ENCODE measurements at regions not wholly inside any gene's neighbourhood (a gene's known extent, or its start where the extent isn't known, plus 50 kb on each side); places are given as distances from the start of the nearest gene placed in this dataset.
"Not testable (repeated sequence)": the region's sequence is repeated elsewhere in the genome, so short reads cannot be mapped to it uniquely, and the experiment has no call there.

GRCh38 chr2:192390401-192390800 lies 195.7 kb upstream of the TMEFF2 start:
- Histone ChIP-seq H3K9ac (ENCODE audit: low read length) (no peak overlapping the region), H3K36me3 (ENCODE audit: control insufficient read depth, insufficient read depth, low read length, severe bottlenecking) (no peaks in the 10 kb centered on the region), H3K9me3 (ENCODE audit: control insufficient read depth, low read length) (no peaks in the 10 kb centered on the region), H3K27me3 (replicated peaks; ENCODE audit: control insufficient read depth, insufficient read depth, low read length) (no peaks in the 10 kb centered on the region), H3K4me1 (ENCODE audit: control insufficient read depth, insufficient read depth, low read length) (no peaks in the 10 kb centered on the region), H3K4me3 (ENCODE audit: low read length) (no peak overlapping the region)
- DNase-seq (ENCODE audit: low read depth): no peak

- DNase-seq (ENCODE audit: low read depth); H3K4me3 ChIP-seq (ENCODE audit: low read length); H3K27me3 ChIP-seq (replicated peaks; ENCODE audit: control insufficient read depth, insufficient read depth, low read length); H3K4me1 ChIP-seq (ENCODE audit: control insufficient read depth, insufficient read depth, low read length); H3K9ac ChIP-seq (ENCODE audit: low read length); H3K36me3 ChIP-seq (ENCODE audit: control insufficient read depth, insufficient read depth, low read length, severe bottlenecking); H3K9me3 ChIP-seq (ENCODE audit: control insufficient read depth, low read length): not testable (repeated sequence)
Observed at GRCh38 chr2:192384191-192384590, 189.5 kb upstream of the TMEFF2 start.

- H3K4me3 ChIP-seq (ENCODE audit: low read length): no peak overlapping the region
- H3K36me3 ChIP-seq (ENCODE audit: control insufficient read depth, insufficient read depth, low read length, severe bottlenecking): no peaks in the 10 kb centered on the region
- H3K9ac ChIP-seq (ENCODE audit: low read length): no peak overlapping the region
Observed at GRCh38 chr2:192381082-192381481, 186.3 kb upstream of the TMEFF2 start.

GRCh38 chr2:192379736-192380135 lies 185.0 kb upstream of the TMEFF2 start:
- Histone ChIP-seq H3K4me1 (ENCODE audit: control insufficient read depth, insufficient read depth, low read length) (no peaks in the 10 kb centered on the region), H3K9me3 (ENCODE audit: control insufficient read depth, low read length) (no peaks in the 10 kb centered on the region), H3K4me3 (ENCODE audit: low read length) (no peak overlapping the region), H3K36me3 (ENCODE audit: control insufficient read depth, insufficient read depth, low read length, severe bottlenecking) (no peaks in the 10 kb centered on the region), H3K9ac (ENCODE audit: low read length) (no peak overlapping the region), H3K27me3 (replicated peaks; ENCODE audit: control insufficient read depth, insufficient read depth, low read length) (no peaks in the 10 kb centered on the region)
- DNase-seq (ENCODE audit: low read depth): no peak

More at GRCh38 chr2:192381082-192381481, 186.3 kb upstream of the TMEFF2 start:
- H3K27me3 ChIP-seq (replicated peaks; ENCODE audit: control insufficient read depth, insufficient read depth, low read length): no peaks in the 10 kb centered on the region
- DNase-seq (ENCODE audit: low read depth): peak; percentile 14
- no peaks in the 10 kb centered on the region for H3K9me3 ChIP-seq (ENCODE audit: control insufficient read depth, low read length)
- H3K4me1 ChIP-seq (ENCODE audit: control insufficient read depth, insufficient read depth, low read length): no peaks in the 10 kb centered on the region

- Histone ChIP-seq H3K4me3 (ENCODE audit: low read length) (no peak overlapping the region), H3K9ac (ENCODE audit: low read length) (no peak overlapping the region), H3K4me1 (ENCODE audit: control insufficient read depth, insufficient read depth, low read length) (no peaks in the 10 kb centered on the region), H3K27me3 (replicated peaks; ENCODE audit: control insufficient read depth, insufficient read depth, low read length) (no peaks in the 10 kb centered on the region), H3K9me3 (ENCODE audit: control insufficient read depth, low read length) (no peaks in the 10 kb centered on the region), H3K36me3 (ENCODE audit: control insufficient read depth, insufficient read depth, low read length, severe bottlenecking) (no peaks in the 10 kb centered on the region)
- no peak for DNase-seq (ENCODE audit: low read depth)
Observed at GRCh38 chr2:192377173-192377572, 182.4 kb upstream of the TMEFF2 start.

- no peaks in the 10 kb centered on the region for H3K4me1 ChIP-seq (ENCODE audit: control insufficient read depth, insufficient read depth, low read length)
- no peak for DNase-seq (ENCODE audit: low read depth)
- no peak overlapping the region for H3K9ac ChIP-seq (ENCODE audit: low read length)
- no peak overlapping the region for H3K4me3 ChIP-seq (ENCODE audit: low read length)
- no peaks in the 10 kb centered on the region for H3K36me3 ChIP-seq (ENCODE audit: control insufficient read depth, insufficient read depth, low read length, severe bottlenecking)
- H3K27me3 ChIP-seq (replicated peaks; ENCODE audit: control insufficient read depth, insufficient read depth, low read length): no peaks in the 10 kb centered on the region
- no peaks in the 10 kb centered on the region for H3K9me3 ChIP-seq (ENCODE audit: control insufficient read depth, low read length)
Observed at GRCh38 chr2:192373754-192374153, 179.0 kb upstream of the TMEFF2 start.

GRCh38 chr2:192373221-192373620 lies 178.5 kb upstream of the TMEFF2 start:
- Histone ChIP-seq H3K27me3 (replicated peaks; ENCODE audit: control insufficient read depth, insufficient read depth, low read length) (no peaks in the 10 kb centered on the region), H3K4me3 (ENCODE audit: low read length) (no peak overlapping the region), H3K9me3 (ENCODE audit: control insufficient read depth, low read length) (no peaks in the 10 kb centered on the region), H3K4me1 (ENCODE audit: control insufficient read depth, insufficient read depth, low read length) (no peaks in the 10 kb centered on the region), H3K36me3 (ENCODE audit: control insufficient read depth, insufficient read depth, low read length, severe bottlenecking) (no peaks in the 10 kb centered on the region), H3K9ac (ENCODE audit: low read length) (no peak overlapping the region)
- DNase-seq (ENCODE audit: low read depth): no peak

- no peak for DNase-seq (ENCODE audit: low read depth)
- Histone ChIP-seq H3K27me3 (replicated peaks; ENCODE audit: control insufficient read depth, insufficient read depth, low read length) (no peaks in the 10 kb centered on the region), H3K9me3 (ENCODE audit: control insufficient read depth, low read length) (no peaks in the 10 kb centered on the region), H3K36me3 (ENCODE audit: control insufficient read depth, insufficient read depth, low read length, severe bottlenecking) (no peaks in the 10 kb centered on the region), H3K9ac (ENCODE audit: low read length) (no peak overlapping the region), H3K4me3 (ENCODE audit: low read length) (no peak overlapping the region), H3K4me1 (ENCODE audit: control insufficient read depth, insufficient read depth, low read length) (no peaks in the 10 kb centered on the region)
Observed at GRCh38 chr2:192369969-192370368, 175.2 kb upstream of the TMEFF2 start.

GRCh38 chr2:192357217-192357616 lies 162.5 kb upstream of the TMEFF2 start:
- H3K36me3 ChIP-seq (ENCODE audit: control insufficient read depth, insufficient read depth, low read length, severe bottlenecking): no peaks in the 10 kb centered on the region
- no peaks in the 10 kb centered on the region for H3K4me1 ChIP-seq (ENCODE audit: control insufficient read depth, insufficient read depth, low read length)
- H3K9me3 ChIP-seq (ENCODE audit: control insufficient read depth, low read length): no peaks in the 10 kb centered on the region
- no peak for DNase-seq (ENCODE audit: low read depth)
- no peak overlapping the region for H3K4me3 ChIP-seq (ENCODE audit: low read length)
- no peak overlapping the region for H3K9ac ChIP-seq (ENCODE audit: low read length)
- no peaks in the 10 kb centered on the region for H3K27me3 ChIP-seq (replicated peaks; ENCODE audit: control insufficient read depth, insufficient read depth, low read length)

GRCh38 chr2:192354512-192355244 lies 159.9 kb upstream of the TMEFF2 start:
- Histone ChIP-seq H3K9ac (ENCODE audit: low read length) (no peak overlapping the region), H3K4me1 (ENCODE audit: control insufficient read depth, insufficient read depth, low read length) (no peaks in the 10 kb centered on the region), H3K27me3 (replicated peaks; ENCODE audit: control insufficient read depth, insufficient read depth, low read length) (no peaks in the 10 kb centered on the region), H3K9me3 (ENCODE audit: control insufficient read depth, low read length) (no peaks in the 10 kb centered on the region), H3K4me3 (ENCODE audit: low read length) (no peak overlapping the region), H3K36me3 (ENCODE audit: control insufficient read depth, insufficient read depth, low read length, severe bottlenecking) (no peaks in the 10 kb centered on the region)
- no peak for DNase-seq (ENCODE audit: low read depth)

GRCh38 chr2:192347542-192347941 lies 152.8 kb upstream of the TMEFF2 start:
- no peaks in the 10 kb centered on the region for H3K4me1 ChIP-seq (ENCODE audit: control insufficient read depth, insufficient read depth, low read length)
- peaks cover 13% of the 10 kb centered on the region for H3K9me3 ChIP-seq (ENCODE audit: control insufficient read depth, low read length)
- no peak for DNase-seq (ENCODE audit: low read depth)
- no peak overlapping the region for H3K9ac ChIP-seq (ENCODE audit: low read length)
- no peaks in the 10 kb centered on the region for H3K27me3 ChIP-seq (replicated peaks; ENCODE audit: control insufficient read depth, insufficient read depth, low read length)
- no peaks in the 10 kb centered on the region for H3K36me3 ChIP-seq (ENCODE audit: control insufficient read depth, insufficient read depth, low read length, severe bottlenecking)
- H3K4me3 ChIP-seq (ENCODE audit: low read length): no peak overlapping the region

- no peaks in the 10 kb centered on the region for H3K4me1 ChIP-seq (ENCODE audit: control insufficient read depth, insufficient read depth, low read length)
- H3K9ac ChIP-seq (ENCODE audit: low read length): no peak overlapping the region
- H3K4me3 ChIP-seq (ENCODE audit: low read length): no peak overlapping the region
- H3K9me3 ChIP-seq (ENCODE audit: control insufficient read depth, low read length): peaks cover 13% of the 10 kb centered on the region
- no peak for DNase-seq (ENCODE audit: low read depth)
- no peaks in the 10 kb centered on the region for H3K27me3 ChIP-seq (replicated peaks; ENCODE audit: control insufficient read depth, insufficient read depth, low read length)
- no peaks in the 10 kb centered on the region for H3K36me3 ChIP-seq (ENCODE audit: control insufficient read depth, insufficient read depth, low read length, severe bottlenecking)
Observed at GRCh38 chr2:192345287-192345686, 150.6 kb upstream of the TMEFF2 start.
